H9 (cell line): ENCODE measurements at regions not wholly inside any gene's neighbourhood (a gene's known extent, or its start where the extent isn't known, plus 50 kb on each side); places are given as distances from the start of the nearest gene placed in this dataset.

Experiments
- DNase-seq: peaks from one replicate; pipeline ENCODE4 v3.0.0-alpha.2; 2017
- H2AFZ ChIP-seq: one replicate; pipeline ENCODE4 v1.6.1; 2013; ENCODE audit warnings: mild to moderate bottlenecking, low read length, control low read depth, moderate library complexity
- H2AK5ac ChIP-seq: 2 replicates; pipeline ENCODE4 v1.6.1; 2013; ENCODE audit warnings: low read length, control low read depth, mixed read lengths; ENCODE audit not compliant: insufficient read length
- H2BK120ac ChIP-seq: one replicate; pipeline ENCODE4 v1.6.1; 2013; ENCODE audit warnings: low read depth, mild to moderate bottlenecking, low read length, control low read depth, inconsistent platforms; ENCODE audit not compliant: poor library complexity, severe bottlenecking
- H2BK12ac ChIP-seq: 2 replicates; pipeline ENCODE4 v1.6.1; 2013; ENCODE audit warnings: low read length, control low read depth, mixed read lengths, low read depth; ENCODE audit not compliant: insufficient read length
- H2BK15ac ChIP-seq: 2 replicates; pipeline ENCODE4 v1.6.1; 2013; ENCODE audit warnings: low read depth, low read length, control low read depth
- H2BK20ac ChIP-seq: one replicate; pipeline ENCODE4 v1.6.1; 2013; ENCODE audit warnings: low read depth, mild to moderate bottlenecking, low read length, control low read depth, inconsistent platforms; ENCODE audit not compliant: poor library complexity, severe bottlenecking
- H2BK5ac ChIP-seq: 2 replicates; pipeline ENCODE4 v1.6.1; 2013; ENCODE audit warnings: low read length, control low read depth, mixed read lengths; ENCODE audit not compliant: insufficient read length
- H3K14ac ChIP-seq: 2 replicates; pipeline ENCODE4 v1.6.1; 2013; ENCODE audit warnings: low read length, control low read depth; ENCODE audit not compliant: insufficient read depth
- H3K18ac ChIP-seq: 2 replicates; pipeline ENCODE4 v1.6.1; 2013; ENCODE audit warnings: low read depth, mild to moderate bottlenecking, mixed read lengths, low read length, control low read depth; ENCODE audit not compliant: insufficient read length
- H3K23ac ChIP-seq: 2 replicates; pipeline ENCODE4 v1.6.1; 2013; ENCODE audit warnings: low read length, control low read depth, mixed read lengths, low read depth; ENCODE audit not compliant: insufficient read length
- H3K23me2 ChIP-seq: 2 replicates; pipeline ENCODE4 v1.6.1; 2013; ENCODE audit warnings: low read depth, mild to moderate bottlenecking, mixed read lengths, low read length, control low read depth; ENCODE audit not compliant: insufficient read length, poor library complexity, severe bottlenecking
- H3K27ac ChIP-seq: 2 replicates; pipeline ENCODE4 v1.5.1; 2013; ENCODE audit warnings: low read length, control low read depth, mixed read lengths, low read depth; ENCODE audit not compliant: insufficient read length
- H3K27me3 ChIP-seq: 2 replicates; pipeline ENCODE4 v1.6.1; 2013; ENCODE audit warnings: low read length, control low read depth, inconsistent platforms; ENCODE audit not compliant: insufficient read depth
- H3K4ac ChIP-seq: 2 replicates; pipeline ENCODE4 v1.6.1; 2013; ENCODE audit warnings: low read depth, mild to moderate bottlenecking, control low read depth, inconsistent platforms, low read length, moderate library complexity
- H3K4me1 ChIP-seq: 2 replicates; pipeline ENCODE4 v1.6.1; 2013; ENCODE audit warnings: low read length, control low read depth, inconsistent platforms; ENCODE audit not compliant: insufficient read depth
- H3K4me2 ChIP-seq: 2 replicates; pipeline ENCODE4 v1.6.1; 2013; ENCODE audit warnings: low read length, control low read depth, mixed read lengths; ENCODE audit not compliant: insufficient read length, insufficient read depth
- H3K56ac ChIP-seq: 2 replicates; pipeline ENCODE4 v1.6.1; 2013; ENCODE audit warnings: low read depth, mild to moderate bottlenecking, mixed read lengths, low read length, control low read depth; ENCODE audit not compliant: insufficient read length
- H3K79me1 ChIP-seq: 2 replicates; pipeline ENCODE4 v1.6.1; 2013; ENCODE audit warnings: low read depth, mild to moderate bottlenecking, moderate library complexity, low read length, control low read depth, inconsistent platforms; ENCODE audit not compliant: insufficient read depth, poor library complexity, severe bottlenecking
- H3K79me2 ChIP-seq: 2 replicates; pipeline ENCODE4 v1.6.1; 2013; ENCODE audit warnings: low read length, control low read depth, inconsistent platforms; ENCODE audit not compliant: insufficient read depth
- H3K9ac ChIP-seq: 2 replicates; pipeline ENCODE4 v1.6.1; 2013; ENCODE audit warnings: low read length, control low read depth, mixed read lengths; ENCODE audit not compliant: insufficient read length; ENCODE audit errors: extremely low read depth
- H3K9me3 ChIP-seq: one replicate; pipeline ENCODE4 v1.6.1; 2013; ENCODE audit warnings: low read depth, low read length, inconsistent platforms; ENCODE audit not compliant: control insufficient read depth
- H3T11ph ChIP-seq: one replicate; pipeline ENCODE4 v1.6.1; 2013; ENCODE audit warnings: mild to moderate bottlenecking, low read length, control low read depth, inconsistent platforms
- H4K20me1 ChIP-seq: one replicate; pipeline ENCODE4 v1.6.1; 2013; ENCODE audit not compliant: control insufficient read depth, insufficient read length, insufficient read depth
- H4K5ac ChIP-seq: 2 replicates; pipeline ENCODE4 v1.6.1; 2013; ENCODE audit warnings: low read depth, mild to moderate bottlenecking, mixed read lengths, low read length, control low read depth; ENCODE audit not compliant: insufficient read length
- H4K8ac ChIP-seq: replicated peaks from 2 replicates; pipeline ENCODE4 v1.6.1; 2013; ENCODE audit warnings: low read length, control low read depth, mixed read lengths, low read depth; ENCODE audit not compliant: insufficient read length
- H4K91ac ChIP-seq: 2 replicates; pipeline ENCODE4 v1.6.1; 2013; ENCODE audit warnings: low read depth, mild to moderate bottlenecking, moderate library complexity, mixed read lengths, low read length, control low read depth; ENCODE audit not compliant: insufficient read length
- H3K27ac Mint-ChIP-seq, 3 experiments: 2 replicates in 2 of 3; 3 replicates in 1 of 3; pipeline ENCODE4 v1.8.0; 2020 to 2021; ENCODE audit warnings: mixed read lengths in 3 of 3, mild to moderate bottlenecking in 1 of 3, moderate library complexity in 1 of 3
- H3K27me3 Mint-ChIP-seq: 2 replicates; pipeline ENCODE4 v1.8.0; 2021; ENCODE audit warnings: low read depth, mild to moderate bottlenecking, moderate library complexity, mixed read lengths
- H3K36me3 Mint-ChIP-seq, 3 experiments: 2 replicates in 2 of 3; 3 replicates in 1 of 3; pipeline ENCODE4 v1.8.0; 2020 to 2021; ENCODE audit warnings: low read depth in 3 of 3, mixed read lengths in 3 of 3; ENCODE audit not compliant: insufficient read depth in 1 of 3
- H3K4me1 Mint-ChIP-seq, 2 experiments: 2 replicates each; pipeline ENCODE4 v1.8.0; 2020; ENCODE audit warnings: mixed read lengths in 2 of 2
- H3K4me3 Mint-ChIP-seq, 2 experiments: 2 replicates in 1 of 2; 3 replicates in 1 of 2; pipeline ENCODE4 v1.8.0; 2020 to 2021; ENCODE audit warnings: mild to moderate bottlenecking in 2 of 2, mixed read lengths in 2 of 2, moderate library complexity in 1 of 2
- H3K9me3 Mint-ChIP-seq, 2 experiments: 2 replicates in 1 of 2; 3 replicates in 1 of 2; pipeline ENCODE4 v1.8.0; 2020; ENCODE audit warnings: mild to moderate bottlenecking in 2 of 2, mixed read lengths in 2 of 2, moderate library complexity in 1 of 2
- WGBS: extraction: QIAGEN DNeasy Blood & Tissue Kit; methylation state at CpG from one replicate; pipeline ENCODE4 v1.1.7; 2013; ENCODE audit warnings: missing lambda C conversion rate, low lambda C conversion rate, mixed read lengths; ENCODE audit not compliant: insufficient read length; ENCODE audit errors: extremely low coverage; 5-methylcytosine and 5-hydroxymethylcytosine counted together
- TF ChIP-seq, protein P1 (sequence below): fragments of 200-600 bp; sonication (generic); conservative IDR thresholded peaks from 3 replicates; pipeline ENCODE4 v1.8.0; 2021; ENCODE audit warnings: antibody characterized with exemption, mild to moderate bottlenecking

DNA sequence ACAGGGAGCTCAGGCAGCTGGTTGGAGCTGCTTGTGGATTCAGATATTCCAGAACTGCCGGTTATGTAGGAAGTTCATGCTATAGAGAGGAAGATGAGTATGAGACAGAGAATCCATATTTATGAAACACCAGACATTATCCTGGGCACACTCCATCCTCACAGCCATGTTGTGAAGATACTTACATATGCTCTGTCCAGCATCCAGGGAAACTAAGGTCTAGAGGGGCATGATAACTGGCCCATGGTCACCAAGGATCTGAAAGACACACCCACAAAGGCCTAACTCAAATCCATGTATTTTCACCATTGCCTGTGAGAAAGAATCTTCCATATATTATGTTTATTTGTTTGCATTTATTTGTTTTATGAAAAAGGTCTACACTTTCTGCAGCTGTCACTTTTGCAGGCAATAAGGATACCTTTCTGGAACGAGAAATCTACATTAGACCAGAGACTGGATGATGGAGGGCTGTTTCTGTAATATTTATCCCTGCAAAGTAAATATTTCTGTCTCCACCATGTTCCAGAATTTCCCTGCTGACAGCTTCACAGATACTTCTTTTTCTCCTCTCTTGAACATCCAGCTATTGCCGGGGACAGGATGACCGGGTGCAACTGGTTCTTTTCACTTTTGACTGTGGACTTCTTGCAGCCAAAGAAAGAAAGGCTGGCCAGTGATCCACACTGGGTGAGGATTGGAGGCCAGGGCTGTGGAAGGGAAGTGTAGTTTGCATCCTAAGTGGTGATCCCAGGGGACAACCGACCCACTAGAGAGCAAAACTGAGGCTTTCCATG, 145.9 kb upstream of the NAV2 start:
- H3K4me3 Mint-ChIP-seq, result no peak overlapping the region
- no peak overlapping the region for H2BK5ac ChIP-seq
- no peaks in the 10 kb centered on the region for H4K20me1 ChIP-seq
- no peak overlapping the region for H2AFZ ChIP-seq
- no peaks in the 10 kb centered on the region for H3K27me3 ChIP-seq
- no peak overlapping the region for H3K9ac ChIP-seq
- no peak overlapping the region for H3K23ac ChIP-seq
- H3T11ph ChIP-seq, result no peak overlapping the region
- H2AK5ac ChIP-seq, result no peak overlapping the region
- H4K5ac ChIP-seq, result no peak overlapping the region
- H4K8ac ChIP-seq, result no peak overlapping the region
- H3K27ac ChIP-seq, result no peak overlapping the region
- H3K27ac Mint-ChIP-seq, result no peak overlapping the region
- no peak overlapping the region for H3K4ac ChIP-seq
- DNase-seq, result no peak
- no peak overlapping the region for H3K18ac ChIP-seq
- peaks cover 0 to 13% of the 10 kb centered on the region in 2 experiments; a peak in 3 of 4 replicates for H3K4me1 Mint-ChIP-seq
- H3K4me1 ChIP-seq, result no peaks in the 10 kb centered on the region
- no peak overlapping the region for H2BK120ac ChIP-seq
- no peaks in the 10 kb centered on the region for H3K79me2 ChIP-seq
- no peak overlapping the region for H2BK15ac ChIP-seq
- H3K79me1 ChIP-seq, result no peaks in the 10 kb centered on the region
- H3K23me2 ChIP-seq, result no peaks in the 10 kb centered on the region
- no peak overlapping the region for H3K4me2 ChIP-seq
- H3K14ac ChIP-seq, result no peak overlapping the region
- H2BK12ac ChIP-seq, result no peak overlapping the region
- no peak overlapping the region for H3K56ac ChIP-seq
- no peak overlapping the region for H2BK20ac ChIP-seq
- H3K9me3 Mint-ChIP-seq, result no peaks in the 10 kb centered on the region; a peak in 1 of 5 replicates
- no peaks in the 10 kb centered on the region for H3K36me3 Mint-ChIP-seq
- H4K91ac ChIP-seq, result no peak overlapping the region
- H3K9me3 ChIP-seq, result no peaks in the 10 kb centered on the region
- TF ChIP-seq, protein P1, sequence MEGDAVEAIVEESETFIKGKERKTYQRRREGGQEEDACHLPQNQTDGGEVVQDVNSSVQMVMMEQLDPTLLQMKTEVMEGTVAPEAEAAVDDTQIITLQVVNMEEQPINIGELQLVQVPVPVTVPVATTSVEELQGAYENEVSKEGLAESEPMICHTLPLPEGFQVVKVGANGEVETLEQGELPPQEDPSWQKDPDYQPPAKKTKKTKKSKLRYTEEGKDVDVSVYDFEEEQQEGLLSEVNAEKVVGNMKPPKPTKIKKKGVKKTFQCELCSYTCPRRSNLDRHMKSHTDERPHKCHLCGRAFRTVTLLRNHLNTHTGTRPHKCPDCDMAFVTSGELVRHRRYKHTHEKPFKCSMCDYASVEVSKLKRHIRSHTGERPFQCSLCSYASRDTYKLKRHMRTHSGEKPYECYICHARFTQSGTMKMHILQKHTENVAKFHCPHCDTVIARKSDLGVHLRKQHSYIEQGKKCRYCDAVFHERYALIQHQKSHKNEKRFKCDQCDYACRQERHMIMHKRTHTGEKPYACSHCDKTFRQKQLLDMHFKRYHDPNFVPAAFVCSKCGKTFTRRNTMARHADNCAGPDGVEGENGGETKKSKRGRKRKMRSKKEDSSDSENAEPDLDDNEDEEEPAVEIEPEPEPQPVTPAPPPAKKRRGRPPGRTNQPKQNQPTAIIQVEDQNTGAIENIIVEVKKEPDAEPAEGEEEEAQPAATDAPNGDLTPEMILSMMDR, result no peak
- no CpG with 5 or more reads among the region's 5 CpGs for WGBS
- H3K27me3 Mint-ChIP-seq, result peaks cover 8% of the 10 kb centered on the region
